ENCODE measurements at regions not wholly inside any gene's neighbourhood (a gene's known extent, or its start where the extent isn't known, plus 50 kb on each side); places are given as distances from the start of the nearest gene placed in this dataset.

GRCh38 chr5:57774439-57774838 lies 291.8 kb upstream of the ACTBL2 start:
- TF ChIP-seq, protein P1, sequence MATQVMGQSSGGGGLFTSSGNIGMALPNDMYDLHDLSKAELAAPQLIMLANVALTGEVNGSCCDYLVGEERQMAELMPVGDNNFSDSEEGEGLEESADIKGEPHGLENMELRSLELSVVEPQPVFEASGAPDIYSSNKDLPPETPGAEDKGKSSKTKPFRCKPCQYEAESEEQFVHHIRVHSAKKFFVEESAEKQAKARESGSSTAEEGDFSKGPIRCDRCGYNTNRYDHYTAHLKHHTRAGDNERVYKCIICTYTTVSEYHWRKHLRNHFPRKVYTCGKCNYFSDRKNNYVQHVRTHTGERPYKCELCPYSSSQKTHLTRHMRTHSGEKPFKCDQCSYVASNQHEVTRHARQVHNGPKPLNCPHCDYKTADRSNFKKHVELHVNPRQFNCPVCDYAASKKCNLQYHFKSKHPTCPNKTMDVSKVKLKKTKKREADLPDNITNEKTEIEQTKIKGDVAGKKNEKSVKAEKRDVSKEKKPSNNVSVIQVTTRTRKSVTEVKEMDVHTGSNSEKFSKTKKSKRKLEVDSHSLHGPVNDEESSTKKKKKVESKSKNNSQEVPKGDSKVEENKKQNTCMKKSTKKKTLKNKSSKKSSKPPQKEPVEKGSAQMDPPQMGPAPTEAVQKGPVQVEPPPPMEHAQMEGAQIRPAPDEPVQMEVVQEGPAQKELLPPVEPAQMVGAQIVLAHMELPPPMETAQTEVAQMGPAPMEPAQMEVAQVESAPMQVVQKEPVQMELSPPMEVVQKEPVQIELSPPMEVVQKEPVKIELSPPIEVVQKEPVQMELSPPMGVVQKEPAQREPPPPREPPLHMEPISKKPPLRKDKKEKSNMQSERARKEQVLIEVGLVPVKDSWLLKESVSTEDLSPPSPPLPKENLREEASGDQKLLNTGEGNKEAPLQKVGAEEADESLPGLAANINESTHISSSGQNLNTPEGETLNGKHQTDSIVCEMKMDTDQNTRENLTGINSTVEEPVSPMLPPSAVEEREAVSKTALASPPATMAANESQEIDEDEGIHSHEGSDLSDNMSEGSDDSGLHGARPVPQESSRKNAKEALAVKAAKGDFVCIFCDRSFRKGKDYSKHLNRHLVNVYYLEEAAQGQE (IDR thresholded peaks at IDR 0.05; ENCODE audit: insufficient read depth in 1 of 2, low read depth in 2 of 2, low read length in 1 of 2), result no peak
- TF ChIP-seq TCF7L2 (IDR thresholded peaks at IDR 0.05; ENCODE audit: low read depth, low read length), result no peak
- TF ChIP-seq, protein P2, sequence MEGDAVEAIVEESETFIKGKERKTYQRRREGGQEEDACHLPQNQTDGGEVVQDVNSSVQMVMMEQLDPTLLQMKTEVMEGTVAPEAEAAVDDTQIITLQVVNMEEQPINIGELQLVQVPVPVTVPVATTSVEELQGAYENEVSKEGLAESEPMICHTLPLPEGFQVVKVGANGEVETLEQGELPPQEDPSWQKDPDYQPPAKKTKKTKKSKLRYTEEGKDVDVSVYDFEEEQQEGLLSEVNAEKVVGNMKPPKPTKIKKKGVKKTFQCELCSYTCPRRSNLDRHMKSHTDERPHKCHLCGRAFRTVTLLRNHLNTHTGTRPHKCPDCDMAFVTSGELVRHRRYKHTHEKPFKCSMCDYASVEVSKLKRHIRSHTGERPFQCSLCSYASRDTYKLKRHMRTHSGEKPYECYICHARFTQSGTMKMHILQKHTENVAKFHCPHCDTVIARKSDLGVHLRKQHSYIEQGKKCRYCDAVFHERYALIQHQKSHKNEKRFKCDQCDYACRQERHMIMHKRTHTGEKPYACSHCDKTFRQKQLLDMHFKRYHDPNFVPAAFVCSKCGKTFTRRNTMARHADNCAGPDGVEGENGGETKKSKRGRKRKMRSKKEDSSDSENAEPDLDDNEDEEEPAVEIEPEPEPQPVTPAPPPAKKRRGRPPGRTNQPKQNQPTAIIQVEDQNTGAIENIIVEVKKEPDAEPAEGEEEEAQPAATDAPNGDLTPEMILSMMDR (IDR thresholded peaks at IDR 0.05), result no peak
- no peak for TF ChIP-seq SIN3A (IDR thresholded peaks at IDR 0.05; ENCODE audit: borderline replicate concordance, insufficient read depth, low read depth, low read length)
- no peak for TF ChIP-seq POLR2AphosphoS5 (IDR thresholded peaks at IDR 0.05; ENCODE audit: low read depth, low read length)
- Histone ChIP-seq H3K27ac (ENCODE audit: low read length) (peak overlapping the region; percentile 89; the same call in 1 of the 2 replicates), H3K9me3 (ENCODE audit: control insufficient read depth, insufficient read depth, low read depth, low read length) (no peaks in the 10 kb centered on the region), H3K27me3 (ENCODE audit: control insufficient read depth, insufficient read depth, low read length) (no peaks in the 10 kb centered on the region), H3K4me3 (ENCODE audit: low read depth in 2 of 2, low read length in 2 of 2) (no peak overlapping the region), H3K36me3 (ENCODE audit: control insufficient read depth, insufficient read depth, low read length) (no peaks in the 10 kb centered on the region), H3K4me1 (ENCODE audit: control insufficient read depth, insufficient read depth, low read length) (peaks cover 23% of the 10 kb centered on the region)
- POLR2A ChIA-PET, result no interaction called here
- CTCF ChIA-PET, result no interaction called here
- DNase-seq (ENCODE audit: low read depth, low spot score), result no peak
- no peak for ATAC-seq
- in situ Hi-C loops (cut with HindIII; ENCODE audit: low pct_unique_long_range_greater_than_20kb, low sequenced_read_pairs), result no loop called here
- intact Hi-C loops (cut with micrococcal nuclease; ENCODE audit: unreplicated experiment), result no loop called here
- no TSS peak for BruUV-seq (replicated peaks)

GRCh38 chr5:57772512-57772911 lies 289.9 kb upstream of the ACTBL2 start:
- Histone ChIP-seq H3K4me3 (ENCODE audit: low read depth in 2 of 2, low read length in 2 of 2) (no peak overlapping the region), H3K27ac (ENCODE audit: low read length) (peak overlapping the region; percentile 56; the same call in 1 of the 2 replicates), H3K27me3 (ENCODE audit: control insufficient read depth, insufficient read depth, low read length) (no peaks in the 10 kb centered on the region), H3K36me3 (ENCODE audit: control insufficient read depth, insufficient read depth, low read length) (no peaks in the 10 kb centered on the region), H3K9me3 (ENCODE audit: control insufficient read depth, insufficient read depth, low read depth, low read length) (no peaks in the 10 kb centered on the region), H3K4me1 (ENCODE audit: control insufficient read depth, insufficient read depth, low read length) (peaks cover 7% of the 10 kb centered on the region; the same call in 1 of the 2 replicates)
- intact Hi-C loops (cut with micrococcal nuclease; ENCODE audit: unreplicated experiment), result loop anchor here (2.0 kb wide), 1 partner anchor 274 kb away; no protein-coding TSS in a partner anchor
- ChIA-PET POLR2A (no interaction called here), CTCF (interaction anchor here (0.5 kb wide), 1 partner anchor 14 kb away, joined by 4 read pairs; no protein-coding TSS in a partner anchor)
- no peak for ATAC-seq
- TF ChIP-seq TCF7L2 (IDR thresholded peaks at IDR 0.05; ENCODE audit: low read depth, low read length) (no peak), POLR2AphosphoS5 (IDR thresholded peaks at IDR 0.05; ENCODE audit: low read depth, low read length) (no peak), SIN3A (IDR thresholded peaks at IDR 0.05; ENCODE audit: borderline replicate concordance, insufficient read depth, low read depth, low read length) (no peak)
- TF ChIP-seq, protein P1 (IDR thresholded peaks at IDR 0.05; ENCODE audit: insufficient read depth in 1 of 2, low read depth in 2 of 2, low read length in 1 of 2), result no peak
- TF ChIP-seq, protein P2 (IDR thresholded peaks at IDR 0.05), result no peak
- no TSS peak for BruUV-seq (replicated peaks)
- DNase-seq (ENCODE audit: low read depth, low spot score), result no peak
- in situ Hi-C loops (cut with HindIII; ENCODE audit: low pct_unique_long_range_greater_than_20kb, low sequenced_read_pairs), result no loop called here

All from Panc1 (cell line).